GM12801 (cell line): ENCODE measurements at regions not wholly inside any gene's neighbourhood (a gene's known extent, or its start where the extent isn't known, plus 50 kb on each side); places are given as distances from the start of the nearest gene placed in this dataset.

Experiments
- CTCF ChIP-seq: IDR thresholded peaks from one replicate; pipeline ENCODE4 v1.5.1; 2011; ENCODE audit warnings: control low read depth; ENCODE audit not compliant: insufficient read length; ENCODE audit errors: extremely low read depth

GRCh38 chr13:107271227-107271626, 703.3 kb upstream of the ARGLU1 start:
- TF ChIP-seq CTCF, result no peak

- TF ChIP-seq CTCF, result no peak
Measured at GRCh38 chr13:107266657-107267056, 698.7 kb upstream of the ARGLU1 start.

GRCh38 chr13:107258599-107259187, 690.8 kb upstream of the ARGLU1 start:
- no peak for TF ChIP-seq CTCF

DNA sequence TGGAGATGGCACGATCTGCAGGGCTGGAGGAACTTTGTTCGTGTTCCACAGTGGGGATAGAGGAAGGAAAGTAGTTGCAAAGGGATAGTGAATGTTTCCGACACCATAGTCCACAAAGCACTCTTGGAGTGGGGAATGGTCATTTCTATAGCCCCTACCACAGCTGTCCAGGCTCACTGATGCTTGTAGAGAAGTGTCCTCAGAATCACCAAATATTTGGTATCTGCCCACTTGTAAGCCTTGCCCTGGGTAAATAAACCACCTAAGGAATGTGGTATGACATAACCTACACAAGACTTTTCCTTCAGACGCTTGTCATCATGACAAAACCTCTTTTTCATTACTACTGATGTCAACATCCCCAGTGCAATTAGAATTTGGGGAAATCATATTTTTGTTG, 686.5 kb upstream of the ARGLU1 start:
- TF ChIP-seq CTCF, result no peak

DNA sequence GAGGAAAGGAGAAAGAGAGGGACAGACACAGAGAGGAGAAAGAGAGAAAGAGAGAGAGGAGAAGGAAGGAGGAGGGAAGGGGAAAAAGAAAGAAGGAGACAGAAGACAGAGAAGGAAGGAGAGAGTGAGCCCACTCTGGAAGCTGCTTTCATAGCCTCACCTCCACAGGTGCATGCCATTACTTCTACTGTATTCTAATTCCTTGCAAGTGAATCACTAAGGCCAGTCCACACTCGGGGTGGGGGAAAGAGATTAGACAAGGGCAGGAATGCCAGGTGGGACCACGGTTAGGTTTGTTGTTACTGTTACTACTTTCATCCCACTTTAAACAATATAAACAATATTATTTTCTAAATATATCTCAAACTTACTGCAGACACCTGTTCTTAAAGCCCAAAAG, 684.5 kb upstream of the ARGLU1 start:
- no peak for TF ChIP-seq CTCF

GRCh38 chr13:107252021-107252420, 684.1 kb upstream of the ARGLU1 start:
- no peak for TF ChIP-seq CTCF

- TF ChIP-seq CTCF, result no peak
Measured at GRCh38 chr13:107251341-107251740, 683.4 kb upstream of the ARGLU1 start.
